HEK293T (cell line): ENCODE measurements at regions not wholly inside any gene's neighbourhood (a gene's known extent, or its start where the extent isn't known, plus 50 kb on each side); places are given as distances from the start of the nearest gene placed in this dataset.

Experiments used
- ARNT ChIP-seq: fragments of 450-650 bp; IDR thresholded peaks from 2 replicates; pipeline ENCODE4 v1.6.1; 2017; ENCODE audit warnings: mild to moderate bottlenecking
- BHLHE40 ChIP-seq: fragments of 450-650 bp; IDR thresholded peaks from 2 replicates; pipeline ENCODE4 v1.6.1; 2016; ENCODE audit warnings: mild to moderate bottlenecking, moderate library complexity, borderline replicate concordance
- CTBP1 ChIP-seq: fragments of 450-650 bp; IDR thresholded peaks from 2 replicates; pipeline ENCODE4 v1.6.1; 2016; ENCODE audit warnings: borderline replicate concordance
- ELF4 ChIP-seq: fragments of 450-650 bp; IDR thresholded peaks from 2 replicates; pipeline ENCODE4 v1.6.1; 2017; ENCODE audit warnings: antibody characterized with exemption
- FOXK2 ChIP-seq: fragments of 450-650 bp; IDR thresholded peaks from 2 replicates; pipeline ENCODE4 v1.6.1; 2016; ENCODE audit warnings: mild to moderate bottlenecking
- FOXM1 ChIP-seq: fragments of 450-650 bp; IDR thresholded peaks from 2 replicates; pipeline ENCODE4 v1.6.1; 2017; ENCODE audit warnings: mild to moderate bottlenecking, borderline replicate concordance
- NFRKB ChIP-seq: fragments of 450-650 bp; IDR thresholded peaks from 2 replicates; pipeline ENCODE4 v1.6.1; 2016; ENCODE audit warnings: mild to moderate bottlenecking, moderate library complexity
- PKNOX1 ChIP-seq: fragments of 450-650 bp; IDR thresholded peaks from 2 replicates; pipeline ENCODE4 v1.6.1; 2016
- SP1 ChIP-seq: fragments of 450-650 bp; IDR thresholded peaks from 2 replicates; pipeline ENCODE4 v1.6.1; 2017
- SUZ12 ChIP-seq: fragments of 450-650 bp; IDR thresholded peaks from 2 replicates; pipeline ENCODE4 v1.6.1; 2016; ENCODE audit warnings: mild to moderate bottlenecking
- ZNF384 ChIP-seq: fragments of 450-650 bp; IDR thresholded peaks from 2 replicates; pipeline ENCODE4 v1.6.1; 2016

DNA sequence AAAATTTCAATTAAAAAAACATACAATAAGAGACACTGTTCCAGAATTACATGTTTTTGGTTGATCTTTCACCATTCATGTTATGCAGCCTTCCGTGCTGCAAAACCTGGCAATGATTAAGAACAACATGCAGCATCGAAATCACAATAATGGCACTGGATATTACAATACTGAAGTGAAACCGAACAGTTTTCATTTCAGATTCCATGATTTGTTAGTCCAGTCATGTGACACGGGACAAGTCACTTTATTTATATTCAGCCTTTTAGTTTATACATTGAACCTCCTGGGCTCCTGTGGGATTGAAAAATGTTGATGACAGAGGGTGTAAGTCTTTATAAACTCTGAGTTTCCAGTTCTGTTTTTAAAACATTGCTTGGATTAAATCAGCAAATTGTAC, 142.5 kb upstream of the TTC29 start:
- TF ChIP-seq ZNF384 = no peak
- no peak for TF ChIP-seq SUZ12
- no peak for TF ChIP-seq BHLHE40
- TF ChIP-seq PKNOX1 = no peak
- TF ChIP-seq ELF4 = no peak
- TF ChIP-seq ARNT = no peak
- no peak for TF ChIP-seq FOXK2
- no peak for TF ChIP-seq NFRKB
- TF ChIP-seq FOXM1 = no peak
- no peak for TF ChIP-seq CTBP1
- TF ChIP-seq SP1 = no peak
